ENCODE measurements at regions not wholly inside any gene's neighbourhood (a gene's known extent, or its start where the extent isn't known, plus 50 kb on each side); places are given as distances from the start of the nearest gene placed in this dataset.
"Not testable (repeated sequence)": the region's sequence is repeated elsewhere in the genome, so short reads cannot be mapped to it uniquely, and the experiment has no call there.

- Histone ChIP-seq H3K4me3 (ENCODE audit: low read length) (no peak overlapping the region), H4K20me1 (ENCODE audit: control insufficient read depth, insufficient read depth, low read depth, low read length) (no peaks in the 10 kb centered on the region), H3K9me2 (replicated peaks; ENCODE audit: control insufficient read depth, low read length) (no peaks in the 10 kb centered on the region), H3K36me3 (ENCODE audit: control insufficient read depth, low read length) (no peaks in the 10 kb centered on the region), H3K9me3 (ENCODE audit: control insufficient read depth, insufficient read depth, low read length) (no peaks in the 10 kb centered on the region), H3K79me2 (ENCODE audit: control insufficient read depth, low read length) (no peaks in the 10 kb centered on the region), H3K27me3 (ENCODE audit: control insufficient read depth, low read length) (no peaks in the 10 kb centered on the region), H3F3A (ENCODE audit: control insufficient read depth, insufficient read depth) (no peaks in the 10 kb centered on the region), H3K27ac (ENCODE audit: low read depth, low read length) (no peak overlapping the region), H3K4me2 (ENCODE audit: low read length) (no peak overlapping the region), H3K4me1 (ENCODE audit: control insufficient read depth, low read length) (no peaks in the 10 kb centered on the region)
- TF ChIP-seq EZH2phosphoT487 (IDR thresholded peaks at IDR 0.05; ENCODE audit: borderline replicate concordance, low read length) = no peak
- TF ChIP-seq CTCF (IDR thresholded peaks at IDR 0.05; ENCODE audit: low read depth, low read length, poor library complexity, severe bottlenecking) = no peak
Observed at GRCh38 chr2:13354031-13354430, 637.3 kb downstream of the TRIB2 start.

DNA sequence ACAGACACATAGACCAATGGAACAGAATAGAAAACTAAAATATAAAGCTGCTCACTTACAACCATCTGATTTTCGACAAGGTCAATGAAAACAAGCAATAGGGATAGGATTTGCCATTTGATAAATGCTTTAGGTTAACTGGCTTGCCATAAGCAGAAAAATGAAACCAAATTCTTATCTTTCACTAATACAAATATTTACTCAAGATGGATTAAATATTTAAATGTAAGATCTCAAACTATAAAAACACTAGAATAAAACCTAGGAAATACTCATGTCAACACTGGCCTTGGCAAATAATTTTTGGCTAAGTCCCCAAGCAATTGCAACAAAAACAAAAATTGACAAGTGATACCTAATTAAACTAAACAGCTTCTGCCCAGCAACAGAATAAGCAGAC lies 665.2 kb downstream of the TRIB2 start:
- not testable (repeated sequence) for H3K9me3 ChIP-seq (ENCODE audit: control insufficient read depth, insufficient read depth, low read length); H3K79me2 ChIP-seq (ENCODE audit: control insufficient read depth, low read length); H3K4me2 ChIP-seq (ENCODE audit: low read length); H3K27me3 ChIP-seq (ENCODE audit: control insufficient read depth, low read length); H3K27ac ChIP-seq (ENCODE audit: low read depth, low read length); H4K20me1 ChIP-seq (ENCODE audit: control insufficient read depth, insufficient read depth, low read depth, low read length); H3K4me1 ChIP-seq (ENCODE audit: control insufficient read depth, low read length); H3F3A ChIP-seq (ENCODE audit: control insufficient read depth, insufficient read depth); H3K9me2 ChIP-seq (replicated peaks; ENCODE audit: control insufficient read depth, low read length); H3K36me3 ChIP-seq (ENCODE audit: control insufficient read depth, low read length); H3K4me3 ChIP-seq (ENCODE audit: low read length)

DNA sequence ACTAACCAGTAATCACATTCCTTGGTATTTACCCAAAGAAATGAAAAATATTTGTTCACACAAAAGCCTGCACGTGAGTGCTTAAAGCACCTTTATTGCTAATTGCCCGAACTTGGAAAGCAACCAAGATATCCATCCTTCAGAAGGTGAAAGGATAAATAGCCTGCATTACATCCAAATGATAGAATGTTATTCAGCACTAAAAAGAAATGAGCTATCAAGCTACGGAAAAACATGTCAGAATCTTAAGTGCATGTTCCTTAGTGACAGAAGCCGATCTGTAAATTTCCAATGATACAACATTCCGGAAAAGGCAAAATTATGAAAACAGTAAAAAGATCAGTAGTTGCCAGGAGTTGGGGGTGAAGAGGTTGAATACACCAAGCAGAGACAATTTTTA lies 672.4 kb downstream of the TRIB2 start:
- not testable (repeated sequence) for H3K27ac ChIP-seq (ENCODE audit: low read depth, low read length); H3K9me2 ChIP-seq (replicated peaks; ENCODE audit: control insufficient read depth, low read length); H4K20me1 ChIP-seq (ENCODE audit: control insufficient read depth, insufficient read depth, low read depth, low read length); H3K79me2 ChIP-seq (ENCODE audit: control insufficient read depth, low read length); H3K9me3 ChIP-seq (ENCODE audit: control insufficient read depth, insufficient read depth, low read length); H3K27me3 ChIP-seq (ENCODE audit: control insufficient read depth, low read length); H3F3A ChIP-seq (ENCODE audit: control insufficient read depth, insufficient read depth); H3K4me2 ChIP-seq (ENCODE audit: low read length); H3K4me3 ChIP-seq (ENCODE audit: low read length); H3K36me3 ChIP-seq (ENCODE audit: control insufficient read depth, low read length); H3K4me1 ChIP-seq (ENCODE audit: control insufficient read depth, low read length)

GRCh38 chr2:13390676-13391075 lies 673.9 kb downstream of the TRIB2 start:
- Histone ChIP-seq H3K27me3 (ENCODE audit: control insufficient read depth, low read length) (no peaks in the 10 kb centered on the region), H3K79me2 (ENCODE audit: control insufficient read depth, low read length) (no peaks in the 10 kb centered on the region), H4K20me1 (ENCODE audit: control insufficient read depth, insufficient read depth, low read depth, low read length) (no peaks in the 10 kb centered on the region), H3K4me3 (ENCODE audit: low read length) (no peak overlapping the region), H3K4me2 (ENCODE audit: low read length) (no peak overlapping the region), H3K27ac (ENCODE audit: low read depth, low read length) (no peak overlapping the region), H3F3A (ENCODE audit: control insufficient read depth, insufficient read depth) (no peaks in the 10 kb centered on the region), H3K4me1 (ENCODE audit: control insufficient read depth, low read length) (no peaks in the 10 kb centered on the region), H3K9me2 (replicated peaks; ENCODE audit: control insufficient read depth, low read length) (no peaks in the 10 kb centered on the region), H3K9me3 (ENCODE audit: control insufficient read depth, insufficient read depth, low read length) (no peaks in the 10 kb centered on the region), H3K36me3 (ENCODE audit: control insufficient read depth, low read length) (no peaks in the 10 kb centered on the region)
- TF ChIP-seq CTCF (IDR thresholded peaks at IDR 0.05; ENCODE audit: low read depth, low read length, poor library complexity, severe bottlenecking) (no peak), EZH2phosphoT487 (IDR thresholded peaks at IDR 0.05; ENCODE audit: borderline replicate concordance, low read length) (no peak)

Data from DOHH2 (cell line).